ENCODE measurements at regions not wholly inside any gene's neighbourhood (a gene's known extent, or its start where the extent isn't known, plus 50 kb on each side); places are given as distances from the start of the nearest gene placed in this dataset.

- peak in 10 of 12 donors; percentile 11 to 39 (median 32) for TF ChIP-seq CTCF (IDR thresholded peaks at IDR 0.05)
- no peak for TF ChIP-seq POLR2A (IDR thresholded peaks at IDR 0.05)
Observed at GRCh38 chr11:24386546-24387397, 110.1 kb upstream of the LUZP2 start.
